Gastroesophageal sphincter (tissue), 4 donors: ENCODE measurements at regions not wholly inside any gene's neighbourhood (a gene's known extent, or its start where the extent isn't known, plus 50 kb on each side); places are given as distances from the start of the nearest gene placed in this dataset.

Experiments
- ATAC-seq: fragments of 150-250 bp; one replicate; pipeline ENCODE4 v1.9.1; 2016; ENCODE audit warnings: mild to moderate bottlenecking, moderate library complexity
- H3K27ac ChIP-seq, 4 donors: fragments of 200-600 bp; sonication (generic) in 3 of 4; 1 replicate in 3 of 4; 2 replicates in 1 of 4; pipeline ENCODE4 v1.5.1; 2016 to 2019
- H3K27me3 ChIP-seq: fragments of 200-600 bp; sonication (generic); one replicate; pipeline ENCODE4 v1.5.1; 2019
- H3K36me3 ChIP-seq, 2 donors: fragments of 200-600 bp; sonication (generic); one replicate each; pipeline ENCODE4 v1.5.1; 2019; ENCODE audit warnings: control low read depth in 1 of 2
- H3K4me1 ChIP-seq, 3 donors: fragments of 200-600 bp; sonication (generic); 1 replicate in 2 of 3; 2 replicates in 1 of 3; pipeline ENCODE4 v1.5.1; 2016 to 2019; ENCODE audit warnings: control low read depth in 2 of 3
- H3K4me3 ChIP-seq, 2 donors: fragments of 200-600 bp; sonication (generic); one replicate each; pipeline ENCODE4 v1.5.1; 2019; ENCODE audit warnings: mild to moderate bottlenecking in 1 of 2, moderate library complexity in 1 of 2
- H3K9me3 ChIP-seq, 3 donors: fragments of 200-600 bp; sonication (generic); one replicate each; pipeline ENCODE4 v1.5.1; 2017 to 2019; ENCODE audit warnings: control low read depth in 2 of 3
- EP300 ChIP-seq: sonication (generic); formaldehyde crosslinking; IDR thresholded peaks from one replicate; pipeline ENCODE4 v1.6.1; 2017; ENCODE audit warnings: antibody characterized with exemption, mild to moderate bottlenecking
- POLR2A ChIP-seq, 2 donors: fragments of 450-650 bp; IDR thresholded peaks; one replicate each; pipeline ENCODE4 v1.6.1; 2017; ENCODE audit warnings: antibody characterized with exemption in 2 of 2, mild to moderate bottlenecking in 2 of 2, moderate library complexity in 1 of 2
- POLR2AphosphoS5 ChIP-seq: sonication (generic); formaldehyde crosslinking; IDR thresholded peaks from one replicate; pipeline ENCODE4 v1.6.1; 2017; ENCODE audit warnings: antibody characterized with exemption
- WGBS, 2 donors: methylation state at CpG; one replicate each; pipeline ENCODE4 v1.1.5; 2018; ENCODE audit warnings: low coverage in 1 of 2; 5-methylcytosine and 5-hydroxymethylcytosine counted together
- TF ChIP-seq, protein P1 (sequence below), 4 experiments: fragments of 200-600 bp in 2 of 4; fragments of 450-650 bp in 2 of 4; sonication (generic) in 1 of 4; IDR thresholded peaks; one replicate each; pipeline ENCODE4 v1.5.1; 2017 to 2019; ENCODE audit warnings: antibody characterized with exemption in 4 of 4, mild to moderate bottlenecking in 2 of 4, moderate library complexity in 2 of 4

DNA sequence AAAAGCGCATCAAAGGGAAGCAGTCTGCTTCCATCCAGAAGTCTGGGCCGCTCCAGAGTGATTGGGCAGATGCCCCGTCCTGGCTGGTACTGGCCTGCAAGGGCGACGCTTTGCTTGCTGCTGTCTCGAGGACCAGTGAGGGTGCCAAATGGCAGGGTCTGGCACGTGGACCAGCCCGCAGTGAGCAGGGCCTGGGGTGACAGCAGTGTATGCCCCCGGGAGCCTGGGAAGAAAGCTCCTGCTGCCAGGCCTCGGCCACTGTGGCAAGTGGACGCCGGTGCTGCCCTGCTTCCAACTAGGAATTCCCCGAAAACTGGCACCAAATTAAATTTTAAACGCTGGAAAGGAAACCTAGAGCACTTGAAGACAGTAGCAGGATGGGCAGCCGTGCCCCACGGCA is 357.0 kb upstream of the MKI67 start:
- no peak overlapping the region for H3K4me3 ChIP-seq
- H3K27ac ChIP-seq: no peak overlapping the region
- peaks cover 20% of the 10 kb centered on the region for H3K27me3 ChIP-seq
- no peak for TF ChIP-seq POLR2AphosphoS5
- no peaks in the 10 kb centered on the region for H3K36me3 ChIP-seq
- H3K4me1 ChIP-seq: no peaks in the 10 kb centered on the region
- no peaks in the 10 kb centered on the region for H3K9me3 ChIP-seq
- WGBS, 2 donors: 85% methylated on average over 9 of the region's 16 CpGs; no CpG with 5 or more reads in 1 of the 2 donors
- no peak for ATAC-seq

- no peaks in the 10 kb centered on the region for H3K4me1 ChIP-seq
- H3K9me3 ChIP-seq: no peaks in the 10 kb centered on the region
- no peak overlapping the region for H3K4me3 ChIP-seq
- WGBS, 2 donors: 83% methylated on average over 1 of the region's 5 CpGs; no CpG with 5 or more reads in 1 of the 2 donors
- no peak for ATAC-seq
- H3K27me3 ChIP-seq: peaks cover 11% of the 10 kb centered on the region
- H3K36me3 ChIP-seq: no peaks in the 10 kb centered on the region
- no peak overlapping the region for H3K27ac ChIP-seq
- TF ChIP-seq POLR2A (IDR thresholded peaks at IDR 0.05): no peak
- TF ChIP-seq EP300: no peak
- TF ChIP-seq, protein P1, sequence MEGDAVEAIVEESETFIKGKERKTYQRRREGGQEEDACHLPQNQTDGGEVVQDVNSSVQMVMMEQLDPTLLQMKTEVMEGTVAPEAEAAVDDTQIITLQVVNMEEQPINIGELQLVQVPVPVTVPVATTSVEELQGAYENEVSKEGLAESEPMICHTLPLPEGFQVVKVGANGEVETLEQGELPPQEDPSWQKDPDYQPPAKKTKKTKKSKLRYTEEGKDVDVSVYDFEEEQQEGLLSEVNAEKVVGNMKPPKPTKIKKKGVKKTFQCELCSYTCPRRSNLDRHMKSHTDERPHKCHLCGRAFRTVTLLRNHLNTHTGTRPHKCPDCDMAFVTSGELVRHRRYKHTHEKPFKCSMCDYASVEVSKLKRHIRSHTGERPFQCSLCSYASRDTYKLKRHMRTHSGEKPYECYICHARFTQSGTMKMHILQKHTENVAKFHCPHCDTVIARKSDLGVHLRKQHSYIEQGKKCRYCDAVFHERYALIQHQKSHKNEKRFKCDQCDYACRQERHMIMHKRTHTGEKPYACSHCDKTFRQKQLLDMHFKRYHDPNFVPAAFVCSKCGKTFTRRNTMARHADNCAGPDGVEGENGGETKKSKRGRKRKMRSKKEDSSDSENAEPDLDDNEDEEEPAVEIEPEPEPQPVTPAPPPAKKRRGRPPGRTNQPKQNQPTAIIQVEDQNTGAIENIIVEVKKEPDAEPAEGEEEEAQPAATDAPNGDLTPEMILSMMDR (IDR thresholded peaks at IDR 0.05): no peak
- TF ChIP-seq POLR2AphosphoS5: no peak
These were observed 357.8 kb upstream of the MKI67 start for GRCh38 chr10:128484041-128484440.

DNA sequence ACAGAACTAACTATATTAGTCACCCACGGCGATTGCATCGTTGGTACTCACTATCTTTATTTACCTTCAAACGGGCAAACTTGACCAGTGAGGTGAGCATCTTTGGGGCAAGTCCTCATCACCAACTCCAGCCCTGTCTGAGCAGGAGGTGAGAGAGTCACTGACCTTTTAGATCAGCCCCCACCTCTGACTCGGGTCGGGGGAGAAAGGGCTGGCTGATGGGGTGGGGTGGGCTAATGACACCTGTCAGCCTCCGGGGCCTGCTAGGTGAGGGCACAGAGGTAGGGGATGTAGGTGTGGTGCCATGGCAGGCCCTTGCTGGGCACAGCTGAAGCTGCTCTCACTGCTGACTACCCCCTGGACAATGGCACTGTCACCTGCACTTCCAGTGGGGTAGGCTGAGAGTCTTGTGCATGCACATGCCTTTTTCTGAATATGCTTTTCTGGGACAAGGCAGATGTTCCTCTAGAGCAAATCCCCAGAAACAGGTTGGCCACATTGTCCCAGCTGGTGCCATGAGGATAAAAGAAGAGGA is 359.5 kb upstream of the MKI67 start:
- 62 to 85% methylated on average over 3 to 4 of the region's 7 CpGs for WGBS, 2 donors
- no peaks in the 10 kb centered on the region for H3K9me3 ChIP-seq
- no peaks in the 10 kb centered on the region for H3K4me1 ChIP-seq
- H3K27me3 ChIP-seq: peaks cover under 1% of the 10 kb centered on the region
- no peak overlapping the region for H3K4me3 ChIP-seq
- H3K27ac ChIP-seq: no peak overlapping the region
- TF ChIP-seq POLR2A (IDR thresholded peaks at IDR 0.05) (no peak), EP300 (no peak), POLR2AphosphoS5 (no peak)
- TF ChIP-seq, protein P1 (IDR thresholded peaks at IDR 0.05): no peak
- no peak for ATAC-seq
- H3K36me3 ChIP-seq: no peaks in the 10 kb centered on the region

- H3K4me3 ChIP-seq: no peak overlapping the region
- 84 to 93% methylated on average over 3 to 5 of the region's 16 CpGs for WGBS, 2 donors
- TF ChIP-seq POLR2AphosphoS5 (no peak), POLR2A (IDR thresholded peaks at IDR 0.05) (no peak), EP300 (no peak)
- TF ChIP-seq, protein P1 (IDR thresholded peaks at IDR 0.05): no peak
- no peaks in the 10 kb centered on the region for H3K9me3 ChIP-seq
- H3K27ac ChIP-seq: no peak overlapping the region
- H3K36me3 ChIP-seq: no peaks in the 10 kb centered on the region
- no peaks in the 10 kb centered on the region for H3K27me3 ChIP-seq
- no peak for ATAC-seq
- no peaks in the 10 kb centered on the region for H3K4me1 ChIP-seq
These were observed 361.3 kb upstream of the MKI67 start for GRCh38 chr10:128487517-128487916.

DNA sequence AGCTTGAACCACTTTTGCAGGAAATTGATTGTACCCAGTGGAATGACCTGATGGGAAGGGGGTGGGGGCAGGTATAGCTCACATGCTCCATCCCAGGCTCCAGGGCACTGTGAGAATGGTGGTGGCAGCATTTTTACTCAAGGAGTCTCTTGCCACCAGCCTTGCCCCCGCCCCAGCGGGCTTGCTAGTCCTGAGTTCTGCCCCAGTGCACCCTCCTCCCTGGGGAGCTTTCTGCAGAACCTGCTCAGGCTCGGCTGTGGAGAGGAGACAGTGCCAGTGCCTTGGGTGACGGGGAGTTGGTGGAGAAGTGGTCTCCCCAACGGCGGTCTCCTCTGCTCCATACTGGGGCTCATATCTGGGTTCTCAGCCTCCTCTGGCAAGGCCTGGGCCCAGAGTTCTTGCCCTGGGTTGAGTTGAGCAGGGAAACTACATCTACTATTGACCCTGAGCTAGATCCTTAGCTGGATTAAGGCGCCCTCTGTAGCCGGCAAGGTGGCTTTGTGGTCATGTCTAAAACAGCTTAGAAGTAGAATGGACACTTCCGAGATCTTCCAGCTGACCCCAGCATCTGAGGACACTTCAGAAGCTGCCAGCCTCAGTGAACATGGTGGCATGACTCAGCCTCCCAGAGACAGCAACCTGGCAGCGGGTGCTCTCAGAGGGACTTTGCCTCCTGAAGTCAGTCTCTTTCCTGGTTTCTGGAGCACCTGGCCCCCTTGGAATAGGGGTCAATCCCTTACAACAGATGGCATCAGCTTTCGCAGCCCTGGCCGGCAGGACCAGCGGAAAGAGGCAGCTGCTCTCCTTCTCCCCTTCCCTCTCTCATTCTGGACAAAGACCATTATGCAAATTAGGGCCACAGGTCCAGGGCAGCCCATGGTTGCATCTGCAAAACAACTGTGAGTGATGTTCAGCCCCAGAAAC is 363.4 kb upstream of the MKI67 start:
- no peak overlapping the region for H3K27ac ChIP-seq

More for the DNA sequence above, 363.4 kb upstream of the MKI67 start:
- ATAC-seq: no peak
- Histone ChIP-seq H3K4me3 (no peak overlapping the region), H3K36me3 (no peaks in the 10 kb centered on the region), H3K9me3 (no peaks in the 10 kb centered on the region), H3K4me1 (no peaks in the 10 kb centered on the region), H3K27me3 (no peaks in the 10 kb centered on the region)
- WGBS, 2 donors: 100% methylated on average over 1 of the region's 13 CpGs; no CpG with 5 or more reads in 1 of the 2 donors
- TF ChIP-seq POLR2A (IDR thresholded peaks at IDR 0.05) (no peak), POLR2AphosphoS5 (no peak), EP300 (no peak)
- TF ChIP-seq, protein P1 (IDR thresholded peaks at IDR 0.05): no peak
